ENCODE measurements at regions not wholly inside any gene's neighbourhood (a gene's known extent, or its start where the extent isn't known, plus 50 kb on each side); places are given as distances from the start of the nearest gene placed in this dataset.

DNA sequence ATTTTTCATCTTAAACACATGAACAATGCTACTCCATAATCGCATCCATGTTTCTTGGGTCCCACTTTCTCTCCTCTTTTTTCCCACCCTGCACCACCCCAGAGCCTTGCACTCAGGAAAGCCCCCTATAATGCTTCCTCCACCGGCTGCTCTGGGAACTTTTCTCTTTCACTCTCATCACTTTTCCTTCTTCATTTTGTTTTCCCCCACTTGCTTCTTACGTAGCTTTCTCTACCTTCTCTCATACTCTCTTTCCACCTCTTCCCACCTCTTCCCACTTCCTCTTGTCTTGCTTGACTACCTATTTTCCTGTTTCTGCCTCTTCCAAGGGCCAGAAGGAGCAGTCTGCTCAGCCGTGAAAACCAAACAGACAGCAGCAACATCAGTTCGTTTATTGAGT lies 229.5 kb upstream of the RHOBTB1 start:
- Histone ChIP-seq H2AFZ (ENCODE audit: insufficient read depth, low read depth, low read length, poor library complexity, severe bottlenecking) (no peak overlapping the region), H3K4me3 (ENCODE audit: control extremely low read depth in 1 of 5, extremely low read depth in 1 of 5, insufficient read depth in 1 of 5, low read depth in 2 of 5, low read length in 4 of 5) (no peak overlapping the region), H3K9me3 (ENCODE audit: control extremely low read depth in 1 of 3, control insufficient read depth in 2 of 3, insufficient read depth in 1 of 3, low read length in 2 of 3) (no peaks in the 10 kb centered on the region), H3K4me2 (replicated peaks; ENCODE audit: low read depth, low read length, poor library complexity, severe bottlenecking) (no peak overlapping the region), H4K20me1 (ENCODE audit: control insufficient read depth, insufficient read depth, low read length, poor library complexity, severe bottlenecking) (no peaks in the 10 kb centered on the region), H3K36me3 (replicated peaks in 1 of 2; ENCODE audit: control extremely low read depth in 1 of 2, control insufficient read depth in 1 of 2, extremely low read depth in 1 of 2, insufficient read depth in 2 of 2, low read length in 1 of 2) (no peaks in the 10 kb centered on the region), H3K9ac (ENCODE audit: low read length) (no peak overlapping the region), H3K79me2 (ENCODE audit: control insufficient read depth, insufficient read depth, low read length) (no peaks in the 10 kb centered on the region), H3K27me3 (replicated peaks in 1 of 4; ENCODE audit: control extremely low read depth in 1 of 4, control insufficient read depth in 3 of 4, insufficient read depth in 4 of 4, low read length in 3 of 4) (no peaks in the 10 kb centered on the region), H3K4me1 (ENCODE audit: control insufficient read depth in 2 of 2, insufficient read depth in 2 of 2, low read length in 2 of 2) (no peaks in the 10 kb centered on the region), H3K27ac (ENCODE audit: low read length in 2 of 2) (no peak overlapping the region)
- intact Hi-C loops (cut with micrococcal nuclease): no loop called here
- Mint-ChIP-seq H3K4me3 (no peak overlapping the region), H3K27me3 (no peaks in the 10 kb centered on the region), H3K27ac (no peak overlapping the region), H3K4me1 (no peaks in the 10 kb centered on the region), H3K9me3 (ENCODE audit: insufficient read depth) (no peaks in the 10 kb centered on the region)
- no peak for DNase-seq
- no peak for ATAC-seq (ENCODE audit: low read depth)
- ChIA-PET POLR2A (no interaction called here), CTCF (no interaction called here)
- no peak for TF ChIP-seq EZH2 (IDR thresholded peaks at IDR 0.05; ENCODE audit: borderline replicate concordance, insufficient read depth, low read depth, low read length, poor library complexity, severe bottlenecking)
- TF ChIP-seq, protein P1, sequence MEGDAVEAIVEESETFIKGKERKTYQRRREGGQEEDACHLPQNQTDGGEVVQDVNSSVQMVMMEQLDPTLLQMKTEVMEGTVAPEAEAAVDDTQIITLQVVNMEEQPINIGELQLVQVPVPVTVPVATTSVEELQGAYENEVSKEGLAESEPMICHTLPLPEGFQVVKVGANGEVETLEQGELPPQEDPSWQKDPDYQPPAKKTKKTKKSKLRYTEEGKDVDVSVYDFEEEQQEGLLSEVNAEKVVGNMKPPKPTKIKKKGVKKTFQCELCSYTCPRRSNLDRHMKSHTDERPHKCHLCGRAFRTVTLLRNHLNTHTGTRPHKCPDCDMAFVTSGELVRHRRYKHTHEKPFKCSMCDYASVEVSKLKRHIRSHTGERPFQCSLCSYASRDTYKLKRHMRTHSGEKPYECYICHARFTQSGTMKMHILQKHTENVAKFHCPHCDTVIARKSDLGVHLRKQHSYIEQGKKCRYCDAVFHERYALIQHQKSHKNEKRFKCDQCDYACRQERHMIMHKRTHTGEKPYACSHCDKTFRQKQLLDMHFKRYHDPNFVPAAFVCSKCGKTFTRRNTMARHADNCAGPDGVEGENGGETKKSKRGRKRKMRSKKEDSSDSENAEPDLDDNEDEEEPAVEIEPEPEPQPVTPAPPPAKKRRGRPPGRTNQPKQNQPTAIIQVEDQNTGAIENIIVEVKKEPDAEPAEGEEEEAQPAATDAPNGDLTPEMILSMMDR (IDR thresholded peaks at IDR 0.05): no peak
- WGBS (ENCODE audit: insufficient coverage): 87% methylated on average over 3 of the region's 5 CpGs

DNA sequence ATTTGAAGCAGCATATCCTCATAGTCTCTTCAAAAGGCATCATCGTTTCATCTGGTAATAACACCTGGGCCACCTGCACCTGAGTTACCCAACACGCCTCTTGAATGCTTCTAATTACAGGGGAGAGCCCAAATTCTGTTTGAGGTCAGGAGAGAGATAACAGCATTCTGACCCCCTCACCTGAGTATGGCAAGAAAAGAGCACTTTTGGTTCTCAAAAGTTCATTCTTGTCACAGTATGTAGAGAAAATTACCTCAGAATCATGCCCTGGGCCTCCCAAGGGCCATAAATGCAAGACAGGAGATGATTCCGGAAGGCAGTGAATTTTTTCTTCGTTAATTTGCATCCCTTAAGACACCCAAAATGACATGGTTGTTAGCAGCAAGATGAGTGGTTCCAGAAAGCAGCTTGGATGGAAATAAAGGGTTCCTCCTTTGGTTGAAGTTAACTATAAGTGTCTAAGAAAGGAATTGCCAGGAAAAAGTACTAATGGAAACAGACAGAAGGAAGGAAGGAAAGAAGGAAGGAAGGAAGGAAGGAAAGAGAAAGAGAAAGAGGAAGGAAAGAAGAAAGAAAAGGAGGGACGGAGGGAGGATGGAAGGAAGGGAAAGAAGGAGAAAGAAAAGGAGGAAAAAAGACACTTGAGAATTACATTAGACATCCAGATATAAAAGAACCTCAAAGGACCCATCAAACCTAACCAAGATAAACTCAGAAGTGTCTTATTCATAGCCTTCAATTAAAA lies 228.4 kb upstream of the RHOBTB1 start:
- no peak overlapping the region for H2AFZ ChIP-seq (ENCODE audit: insufficient read depth, low read depth, low read length, poor library complexity, severe bottlenecking)
- H3K27me3 ChIP-seq (replicated peaks in 1 of 4; ENCODE audit: control extremely low read depth in 1 of 4, control insufficient read depth in 3 of 4, insufficient read depth in 4 of 4, low read length in 3 of 4): no peaks in the 10 kb centered on the region
- H3K79me2 ChIP-seq (ENCODE audit: control insufficient read depth, insufficient read depth, low read length): no peaks in the 10 kb centered on the region
- H4K20me1 ChIP-seq (ENCODE audit: control insufficient read depth, insufficient read depth, low read length, poor library complexity, severe bottlenecking): no peaks in the 10 kb centered on the region
- Mint-ChIP-seq H3K9me3 (ENCODE audit: insufficient read depth) (no peaks in the 10 kb centered on the region), H3K4me1 (no peaks in the 10 kb centered on the region), H3K4me3 (no peak overlapping the region), H3K27me3 (no peaks in the 10 kb centered on the region), H3K27ac (no peak overlapping the region)
- intact Hi-C loops (cut with micrococcal nuclease): no loop called here
- no CpG with 5 or more reads among the region's 5 CpGs for WGBS (ENCODE audit: insufficient coverage)
- H3K9ac ChIP-seq (ENCODE audit: low read length): no peak overlapping the region
- no peak overlapping the region for H3K4me2 ChIP-seq (replicated peaks; ENCODE audit: low read depth, low read length, poor library complexity, severe bottlenecking)
- no peak for TF ChIP-seq EZH2 (IDR thresholded peaks at IDR 0.05; ENCODE audit: borderline replicate concordance, insufficient read depth, low read depth, low read length, poor library complexity, severe bottlenecking)
- TF ChIP-seq, protein P1 (IDR thresholded peaks at IDR 0.05): no peak
- no peak overlapping the region for H3K4me3 ChIP-seq (ENCODE audit: control extremely low read depth in 1 of 5, extremely low read depth in 1 of 5, insufficient read depth in 1 of 5, low read depth in 2 of 5, low read length in 4 of 5)
- ChIA-PET POLR2A (no interaction called here), CTCF (no interaction called here)
- no peak for ATAC-seq (ENCODE audit: low read depth)
- H3K4me1 ChIP-seq (ENCODE audit: control insufficient read depth in 2 of 2, insufficient read depth in 2 of 2, low read length in 2 of 2): no peaks in the 10 kb centered on the region
- no peak overlapping the region for H3K27ac ChIP-seq (ENCODE audit: low read length in 2 of 2)
- H3K36me3 ChIP-seq (replicated peaks in 1 of 2; ENCODE audit: control extremely low read depth in 1 of 2, control insufficient read depth in 1 of 2, extremely low read depth in 1 of 2, insufficient read depth in 2 of 2, low read length in 1 of 2): no peaks in the 10 kb centered on the region
- no peak for DNase-seq
- H3K9me3 ChIP-seq (ENCODE audit: control extremely low read depth in 1 of 3, control insufficient read depth in 2 of 3, insufficient read depth in 1 of 3, low read length in 2 of 3): no peaks in the 10 kb centered on the region

All from B cell (primary cell).